ENCODE measurements at regions not wholly inside any gene's neighbourhood (a gene's known extent, or its start where the extent isn't known, plus 50 kb on each side); places are given as distances from the start of the nearest gene placed in this dataset.
"Not testable (repeated sequence)": the region's sequence is repeated elsewhere in the genome, so short reads cannot be mapped to it uniquely, and the experiment has no call there.

- DNase-seq (ENCODE audit: low read depth), result no peak
Observed at GRCh38 chr3:157857440-157857839, 248.8 kb downstream of the SHOX2 start.

DNA sequence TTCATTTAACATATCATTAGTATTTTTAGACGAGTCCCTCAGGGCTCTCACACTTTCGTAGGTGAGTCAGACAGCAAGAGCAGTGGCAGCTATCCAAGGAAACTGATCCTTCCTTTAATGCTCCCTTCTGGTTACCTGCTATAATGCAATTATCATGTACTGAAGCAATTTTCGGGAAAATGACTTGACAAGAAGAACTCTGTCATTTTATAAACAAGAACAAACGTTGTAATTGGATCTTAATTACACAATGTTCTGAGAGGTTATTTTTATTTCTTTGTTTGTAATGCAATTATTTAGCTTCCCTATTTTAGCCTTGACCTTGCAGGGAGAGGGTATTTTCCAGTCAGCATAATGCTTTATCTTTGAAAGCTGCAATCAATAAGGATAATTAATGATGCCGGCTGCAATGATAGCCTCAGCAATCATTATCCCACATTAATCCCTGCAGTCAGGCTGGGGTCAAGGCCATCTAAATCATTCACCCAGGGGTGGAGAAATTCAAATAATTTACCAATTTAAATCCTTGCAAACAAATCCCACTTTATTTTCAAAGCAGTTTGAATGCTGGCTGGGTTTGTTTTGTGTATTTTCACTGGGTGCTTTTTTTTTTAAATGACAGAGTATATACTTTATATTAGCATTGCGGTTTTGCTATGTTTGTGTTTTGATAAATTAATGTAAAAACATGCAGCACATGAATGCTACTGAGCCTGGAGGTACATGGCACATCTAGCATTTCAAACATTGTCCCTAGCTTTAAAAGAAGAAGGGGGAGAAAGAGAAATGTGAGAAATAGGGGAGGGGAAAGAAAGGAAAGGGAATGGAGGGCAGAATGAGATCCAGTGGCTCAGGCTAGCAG lies 249.9 kb downstream of the SHOX2 start:
- no peak for DNase-seq (ENCODE audit: low read depth)

DNA sequence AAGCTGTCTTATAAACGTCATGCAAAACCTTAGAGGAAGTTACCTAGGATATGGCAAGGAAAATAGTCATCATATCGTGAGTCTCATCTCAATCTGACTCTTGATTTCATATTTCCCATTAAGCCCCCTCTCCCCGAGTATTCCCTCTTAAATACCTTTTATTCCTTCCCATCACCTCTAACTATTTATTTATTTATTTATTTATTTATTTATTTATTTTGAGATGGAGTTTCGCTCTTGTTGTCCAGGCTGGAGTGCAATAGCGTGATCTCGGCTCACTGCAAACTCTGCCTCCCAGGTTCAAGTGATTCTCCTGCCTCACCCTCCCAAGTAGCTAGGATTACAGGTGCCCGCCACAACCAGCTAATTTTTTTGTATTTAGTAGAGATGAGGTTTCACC lies 260.4 kb downstream of the SHOX2 start:
- DNase-seq (ENCODE audit: low read depth), result not testable (repeated sequence)

DNA sequence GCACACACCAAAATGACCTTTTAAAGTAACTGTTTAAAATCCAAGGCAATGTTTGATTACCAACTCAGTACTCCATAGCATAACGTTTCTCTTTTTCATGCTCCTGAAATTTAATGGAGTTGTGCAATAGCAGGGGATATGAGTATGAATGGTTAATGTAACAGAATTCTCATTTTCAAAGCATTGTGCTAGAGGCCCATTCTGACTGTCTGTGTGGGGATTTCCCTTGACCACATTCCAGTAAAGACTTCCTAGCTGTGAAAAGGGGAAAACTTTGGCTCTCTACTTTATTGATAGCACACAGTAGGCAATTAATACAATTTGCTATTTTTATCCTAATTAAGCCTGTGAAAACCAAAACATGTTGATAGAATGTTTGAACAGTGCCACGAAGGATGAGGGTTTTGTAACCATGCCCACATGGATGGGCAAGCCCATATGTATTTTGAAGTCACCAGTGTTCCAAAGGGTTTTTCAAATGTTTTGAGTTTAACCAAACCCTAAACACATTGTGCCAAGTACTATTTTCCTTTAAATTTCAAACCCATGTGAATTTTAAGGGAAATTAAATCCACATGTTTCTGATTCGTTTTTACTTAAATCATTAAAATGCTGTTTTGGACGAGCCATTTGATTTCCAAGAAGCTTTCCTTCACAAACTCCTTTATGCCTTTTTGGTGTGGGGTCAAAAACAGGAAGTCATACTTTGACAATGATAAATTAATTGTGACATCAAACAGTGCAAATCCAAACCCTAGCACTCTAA lies 261.2 kb downstream of the SHOX2 start:
- DNase-seq (ENCODE audit: low read depth), result no peak

- DNase-seq (ENCODE audit: low read depth), result no peak
Observed at GRCh38 chr3:157844216-157844615, 262.0 kb downstream of the SHOX2 start.

DNA sequence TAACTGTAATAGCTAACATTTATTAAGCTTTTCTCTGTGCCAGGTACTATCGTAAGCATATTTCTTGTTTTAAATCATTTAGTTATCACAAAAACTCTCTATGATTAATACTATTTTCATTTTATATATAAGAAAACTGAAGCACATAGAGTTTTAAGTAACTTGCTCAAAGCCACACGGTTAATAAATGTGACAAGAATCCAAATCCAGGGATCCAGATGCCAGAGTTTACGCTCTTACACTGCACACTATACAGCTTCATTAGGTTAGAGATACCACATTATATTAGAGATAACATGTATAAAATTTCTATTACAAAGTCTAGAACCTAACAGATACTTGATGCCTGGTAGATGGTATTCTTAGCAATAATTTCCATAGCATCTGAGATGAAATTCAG lies 265.2 kb downstream of the SHOX2 start:
- DNase-seq (ENCODE audit: low read depth), result no peak

DNA sequence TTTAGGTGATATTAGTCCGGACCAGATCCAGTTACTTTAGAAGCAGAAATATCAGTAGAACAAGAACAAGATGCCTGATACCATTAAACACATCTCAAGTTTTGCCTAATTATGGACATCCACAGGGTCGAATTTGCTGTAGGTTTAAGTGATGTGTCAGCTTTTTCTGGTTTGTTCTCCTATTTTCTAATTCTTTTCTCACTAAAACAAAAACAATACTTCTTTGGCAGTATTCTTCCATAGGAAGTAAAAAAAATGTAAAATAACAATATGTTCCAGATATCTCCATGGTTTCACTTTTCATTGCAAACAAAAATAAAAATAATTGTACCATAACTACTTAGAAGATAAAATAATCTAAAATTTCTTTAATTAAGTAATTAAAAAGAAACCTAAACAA lies 265.7 kb downstream of the SHOX2 start:
- DNase-seq (ENCODE audit: low read depth), result no peak

- DNase-seq (ENCODE audit: low read depth), result no peak
Observed at GRCh38 chr3:157838457-157838856, 267.8 kb downstream of the SHOX2 start.

GRCh38 chr3:157837336-157837735 lies 268.9 kb downstream of the SHOX2 start:
- no peak for DNase-seq (ENCODE audit: low read depth)

- DNase-seq (ENCODE audit: low read depth), result no peak
Observed at GRCh38 chr3:157836022-157836421, 270.2 kb downstream of the SHOX2 start.

DNA sequence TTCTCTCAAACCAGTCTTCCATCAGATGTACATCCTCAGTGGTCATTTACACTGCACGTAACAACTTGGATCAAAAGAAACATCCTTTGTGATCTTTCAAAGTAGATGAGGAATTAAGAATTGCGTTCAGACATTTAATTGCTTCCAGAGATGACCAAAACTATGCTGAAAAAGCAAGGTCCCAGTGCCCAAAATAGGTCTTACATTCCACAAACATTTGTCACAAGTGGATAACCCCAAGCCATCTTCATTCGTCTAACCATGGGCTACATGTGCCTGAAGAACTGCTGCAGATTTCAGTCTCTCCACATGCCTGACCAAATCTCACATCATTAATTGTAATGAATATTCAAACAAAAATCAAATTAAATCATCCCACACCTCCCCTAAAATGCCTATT lies 273.6 kb downstream of the SHOX2 start:
- no peak for DNase-seq (ENCODE audit: low read depth)

- DNase-seq (ENCODE audit: low read depth), result no peak
Observed at GRCh38 chr3:157830556-157831236, 275.5 kb downstream of the SHOX2 start.

- DNase-seq (ENCODE audit: low read depth), result no peak
Observed at GRCh38 chr3:157829786-157830185, 276.4 kb downstream of the SHOX2 start.

DNA sequence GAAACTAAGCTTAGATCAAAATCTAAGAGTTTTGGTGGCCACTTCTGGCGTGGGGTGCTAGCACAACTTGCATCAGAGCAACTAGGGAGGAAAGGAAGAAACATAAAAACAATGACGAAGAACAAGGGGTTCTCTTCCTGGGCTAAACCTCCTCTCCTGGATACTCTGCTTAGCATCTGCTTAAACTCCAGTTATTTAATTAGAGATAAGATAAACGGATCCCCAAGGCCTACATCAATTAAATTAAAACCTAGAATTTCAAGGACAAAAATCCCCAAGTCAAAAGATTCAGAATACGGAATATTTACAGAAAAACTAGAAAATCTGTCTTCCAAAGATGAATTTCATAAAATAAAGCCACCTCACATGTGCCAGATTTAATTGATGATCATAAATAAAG lies 281.9 kb downstream of the SHOX2 start:
- DNase-seq (ENCODE audit: low read depth), result no peak

GRCh38 chr3:157823050-157823449 lies 283.2 kb downstream of the SHOX2 start:
- no peak for DNase-seq (ENCODE audit: low read depth)

GRCh38 chr3:157820157-157820517 lies 286.1 kb downstream of the SHOX2 start:
- DNase-seq (ENCODE audit: low read depth), result no peak

DNA sequence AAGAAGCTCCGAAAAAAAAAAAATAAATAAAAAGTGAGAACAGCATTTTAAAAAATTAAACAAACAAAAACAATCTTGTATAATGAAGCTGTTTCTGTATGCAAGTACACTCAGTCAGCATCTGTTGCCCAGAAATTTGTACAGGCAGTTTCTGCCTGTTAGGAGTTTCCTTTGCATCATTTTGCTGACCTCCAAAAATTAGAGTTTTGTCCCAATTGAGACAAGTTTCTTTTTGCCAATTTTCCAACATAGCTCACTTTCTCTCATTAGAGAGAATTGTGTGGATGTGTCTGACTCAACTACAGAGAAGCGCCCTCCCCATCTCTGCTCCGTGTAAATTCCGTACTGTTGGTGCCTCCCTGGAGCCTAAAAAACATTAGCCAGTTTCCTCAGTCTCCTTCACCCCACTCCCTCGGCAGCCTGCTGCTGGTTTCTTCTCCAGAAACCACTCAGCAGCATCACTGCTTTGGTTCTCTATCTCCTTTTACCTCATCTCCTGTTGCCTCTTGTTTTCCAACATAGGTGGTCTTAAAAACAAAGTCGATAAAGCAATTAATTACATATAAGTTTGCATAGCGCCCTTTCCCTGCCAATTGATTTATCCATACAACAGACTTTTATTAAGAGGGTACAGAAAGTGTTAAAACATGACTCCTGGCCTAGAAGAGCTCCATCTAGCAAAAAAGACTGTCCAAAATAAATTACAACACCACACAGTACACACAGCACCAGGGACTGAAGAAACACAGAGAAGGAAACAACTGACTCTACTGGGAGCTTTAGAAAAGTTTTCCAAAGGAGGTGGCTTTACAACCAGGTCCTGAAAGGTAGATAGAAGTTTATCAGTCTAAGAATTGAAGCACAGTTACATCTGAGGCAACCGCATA lies 286.7 kb downstream of the SHOX2 start:
- DNase-seq (ENCODE audit: low read depth), result no peak

DNA sequence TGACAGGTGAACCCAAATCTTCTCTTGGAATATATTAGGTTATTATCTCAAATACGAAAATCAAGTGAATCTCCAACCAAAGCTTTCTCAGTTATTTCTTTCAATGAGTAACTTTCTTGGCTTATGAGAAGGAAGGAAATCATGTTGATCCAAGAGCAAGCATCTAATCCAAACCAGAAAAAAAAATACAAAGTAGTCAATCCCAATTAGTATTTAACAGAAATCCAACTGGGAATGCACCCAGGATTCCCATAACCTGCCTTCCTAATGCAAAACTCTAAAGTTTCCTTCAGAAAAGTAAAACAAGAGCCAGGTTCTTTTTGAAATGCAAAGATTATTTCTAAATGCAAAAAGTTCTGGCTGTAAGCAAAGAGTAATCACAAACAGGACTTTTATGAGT lies 289.3 kb downstream of the SHOX2 start:
- DNase-seq (ENCODE audit: low read depth), result no peak

DNA sequence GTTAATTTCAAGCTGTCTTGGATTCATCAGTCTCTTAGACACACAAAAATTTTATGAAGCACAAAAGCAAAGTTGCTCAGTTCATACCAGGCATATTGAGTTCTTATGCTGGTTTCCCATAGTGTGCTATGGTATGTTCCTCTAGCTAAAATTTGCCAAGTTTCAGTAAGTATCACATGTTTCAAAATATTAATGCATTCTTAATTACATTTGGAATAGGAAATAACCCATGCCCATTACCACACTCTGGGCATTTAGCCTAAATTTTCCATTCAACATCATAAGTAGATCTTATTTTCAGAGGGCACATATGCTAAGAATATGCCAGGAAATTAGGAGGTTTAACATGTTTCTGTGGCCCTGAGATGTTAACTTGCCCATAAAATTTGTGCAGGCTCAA lies 289.9 kb downstream of the SHOX2 start:
- DNase-seq (ENCODE audit: low read depth), result no peak

- no peak for DNase-seq (ENCODE audit: low read depth)
Observed at GRCh38 chr3:157815739-157816138, 290.5 kb downstream of the SHOX2 start.

GRCh38 chr3:157810924-157811718 lies 295.1 kb downstream of the SHOX2 start:
- DNase-seq (ENCODE audit: low read depth), result no peak
